ENCODE measurements at regions not wholly inside any gene's neighbourhood (a gene's known extent, or its start where the extent isn't known, plus 50 kb on each side); places are given as distances from the start of the nearest gene placed in this dataset.

- TF ChIP-seq CTCF (IDR thresholded peaks at IDR 0.05), result no peak
These were observed 69.9 kb upstream of the SELENOP start for GRCh38 chr5:42881416-42882117.

GRCh38 chr5:42880496-42881150, 68.9 kb upstream of the SELENOP start:
- TF ChIP-seq CTCF (IDR thresholded peaks at IDR 0.05), result no peak

GRCh38 chr5:42879291-42879690, 67.6 kb upstream of the SELENOP start:
- TF ChIP-seq CTCF (IDR thresholded peaks at IDR 0.05), result no peak

GRCh38 chr5:42878550-42878949, 66.9 kb upstream of the SELENOP start:
- TF ChIP-seq CTCF (IDR thresholded peaks at IDR 0.05), result no peak

- TF ChIP-seq CTCF (IDR thresholded peaks at IDR 0.05), result no peak
These were observed 66.3 kb upstream of the SELENOP start for GRCh38 chr5:42878041-42878440.

GRCh38 chr5:42877431-42877830, 65.7 kb upstream of the SELENOP start:
- no peak for TF ChIP-seq CTCF (IDR thresholded peaks at IDR 0.05)

GRCh38 chr5:42876375-42876844, 64.7 kb upstream of the SELENOP start:
- TF ChIP-seq CTCF (IDR thresholded peaks at IDR 0.05), result no peak

All from LNCAP (cell line).